ENCODE measurements at regions not wholly inside any gene's neighbourhood (a gene's known extent, or its start where the extent isn't known, plus 50 kb on each side); places are given as distances from the start of the nearest gene placed in this dataset.

DNA sequence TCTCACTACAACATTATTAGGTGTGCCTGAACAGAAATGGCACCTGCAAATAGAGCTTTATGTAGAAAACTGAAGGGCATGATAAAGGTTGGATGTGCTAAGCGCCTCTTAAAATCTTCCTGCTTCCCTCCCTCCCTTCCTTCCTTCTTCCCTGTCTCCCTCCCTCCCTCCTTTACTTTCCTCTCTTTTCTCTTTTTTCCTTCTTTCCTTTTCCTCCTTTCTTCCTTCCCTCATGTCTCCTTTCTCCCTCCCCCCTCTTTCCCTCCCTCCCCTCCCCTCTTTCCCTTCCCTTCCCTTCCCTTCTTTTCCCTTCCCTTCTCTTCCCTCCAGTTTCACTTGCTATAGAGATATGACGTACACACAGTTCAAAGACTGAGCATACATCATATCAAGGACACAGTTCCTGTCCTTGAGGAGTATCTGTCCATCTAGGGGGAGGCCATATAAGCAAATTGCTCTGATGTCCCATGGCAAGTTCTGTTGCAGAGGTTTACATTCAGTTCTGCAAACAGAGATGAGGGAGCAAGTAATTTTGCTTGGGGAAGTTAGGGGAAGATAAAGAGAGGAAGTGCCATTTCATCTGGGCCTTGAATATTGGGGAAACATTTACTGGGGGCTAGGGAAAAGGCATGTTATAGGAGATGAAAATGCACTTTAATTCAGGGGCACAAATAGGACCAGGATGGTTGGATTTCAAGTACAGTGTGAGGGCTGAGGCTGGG lies 79.0 kb upstream of the EEF1E1 start:
- TF ChIP-seq EZH2phosphoT487 (IDR thresholded peaks at IDR 0.05; ENCODE audit: insufficient read depth, low read depth) (no peak), EZH2 (IDR thresholded peaks at IDR 0.05; ENCODE audit: insufficient read depth, poor library complexity, severe bottlenecking) (no peak)
